Natural killer cell (primary cell): ENCODE measurements at regions not wholly inside any gene's neighbourhood (a gene's known extent, or its start where the extent isn't known, plus 50 kb on each side); places are given as distances from the start of the nearest gene placed in this dataset.

Source experiments
- ATAC-seq, 3 donors: fragments of 150-1000 bp in 2 of 3; fragments of 200-7000 bp in 1 of 3; cut with Tn5 transposase; 1 replicate in 1 of 3; 2 replicates in 2 of 3; pipeline ENCODE4 v1.10.0; 2021; ENCODE audit warnings: mild to moderate bottlenecking in 2 of 3, moderate library complexity in 2 of 3
- DNase-seq, 2 donors: peaks; one replicate each; pipeline versions ENCODE4 v3.0.0 to v3.0.0-alpha.2; 2013 to 2021; ENCODE audit warnings: mixed read lengths in 1 of 2
- H3K27ac ChIP-seq: one replicate; pipeline ENCODE4 v1.5.1; 2013; ENCODE audit warnings: mild to moderate bottlenecking, low read length
- H3K27me3 ChIP-seq: one replicate; pipeline ENCODE4 v1.6.1; 2013; ENCODE audit warnings: low read length; ENCODE audit not compliant: control insufficient read depth, insufficient read depth
- H3K36me3 ChIP-seq: one replicate; pipeline ENCODE4 v1.6.1; 2013; ENCODE audit warnings: low read length; ENCODE audit not compliant: control insufficient read depth, insufficient read depth
- H3K4me1 ChIP-seq: one replicate; pipeline ENCODE4 v1.6.1; 2013; ENCODE audit warnings: low read length; ENCODE audit not compliant: control insufficient read depth, insufficient read depth
- H3K4me3 ChIP-seq: one replicate; pipeline ENCODE4 v1.5.1; 2013; ENCODE audit warnings: low read length
- H3K9me3 ChIP-seq: one replicate; pipeline ENCODE4 v1.6.1; 2013; ENCODE audit warnings: low read length; ENCODE audit not compliant: control insufficient read depth, insufficient read depth
- H3K27ac Mint-ChIP-seq, 2 donors: one replicate each; pipeline ENCODE4 v1.8.0; 2022; ENCODE audit warnings: mild to moderate bottlenecking in 2 of 2, mixed read lengths in 2 of 2, moderate library complexity in 1 of 2
- H3K27me3 Mint-ChIP-seq, 2 donors: one replicate each; pipeline ENCODE4 v1.8.0; 2022; ENCODE audit warnings: low read depth in 2 of 2, mixed read lengths in 2 of 2
- H3K36me3 Mint-ChIP-seq: one replicate; pipeline ENCODE4 v1.8.0; 2022; ENCODE audit warnings: mixed read lengths
- H3K4me1 Mint-ChIP-seq, 2 donors: one replicate each; pipeline ENCODE4 v1.8.0; 2022; ENCODE audit warnings: mixed read lengths in 2 of 2
- H3K4me3 Mint-ChIP-seq: one replicate; pipeline ENCODE4 v1.8.0; 2022; ENCODE audit warnings: mild to moderate bottlenecking, moderate library complexity, mixed read lengths
- H3K9me3 Mint-ChIP-seq, 2 donors: one replicate each; pipeline ENCODE4 v1.8.0; 2022; ENCODE audit warnings: mixed read lengths in 2 of 2
- WGBS: methylation state at CpG from one replicate; pipeline ENCODE4 v1.1.7; 2013; ENCODE audit warnings: missing lambda C conversion rate; ENCODE audit not compliant: insufficient coverage; 5-methylcytosine and 5-hydroxymethylcytosine counted together
- intact Hi-C: fragments of 100-400 bp; cut with micrococcal nuclease; formaldehyde crosslinking; loops from one replicate; pipeline ENCODE4 v1.14.2; 2022
- TF ChIP-seq, protein P1 (sequence below): fragments of 200-600 bp; IDR thresholded peaks from one replicate; pipeline ENCODE4 v1.8.0; 2022; ENCODE audit warnings: antibody characterized with exemption

DNA sequence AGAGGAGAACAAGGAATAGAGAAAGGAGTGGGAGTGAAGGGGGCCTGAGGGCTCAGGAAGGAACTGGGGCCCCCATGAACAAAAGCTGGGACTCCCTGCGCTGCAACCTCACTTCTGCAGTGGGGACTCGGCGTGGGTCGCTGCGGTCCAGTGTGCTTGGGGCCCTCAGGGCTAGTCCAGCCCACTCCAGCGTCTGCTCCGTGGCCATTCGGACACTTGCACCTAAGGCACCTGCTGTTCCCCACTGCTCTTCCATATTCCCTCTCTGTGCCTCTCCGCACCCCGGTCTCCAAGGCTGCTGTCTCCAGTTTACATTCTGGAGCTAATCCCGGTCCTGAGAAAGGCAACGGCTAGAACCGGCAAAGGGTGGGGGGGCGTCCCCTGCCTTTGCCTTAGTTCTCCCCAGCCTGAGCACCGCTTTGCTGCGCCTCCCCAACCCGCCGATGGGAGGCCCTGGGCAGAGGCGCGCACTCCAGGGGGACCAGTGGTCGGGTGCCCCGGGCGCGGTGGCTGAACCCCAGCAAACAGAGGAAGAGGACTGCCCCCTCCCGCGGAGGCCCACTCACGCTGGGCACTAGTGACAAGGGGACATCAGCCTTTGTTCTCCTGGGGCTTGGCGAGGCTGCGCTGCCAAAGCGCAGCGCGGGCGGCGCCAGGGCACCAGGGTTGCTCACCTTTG, 327.7 kb upstream of the F9 start:
- Histone ChIP-seq H3K4me3 (no peak overlapping the region), H3K4me1 (peaks cover 6% of the 10 kb centered on the region), H3K36me3 (no peaks in the 10 kb centered on the region), H3K27me3 (peaks cover 6% of the 10 kb centered on the region), H3K27ac (no peak overlapping the region), H3K9me3 (no peaks in the 10 kb centered on the region)
- DNase-seq, result no peak
- Mint-ChIP-seq H3K4me3 (peak overlapping the region; percentile 37), H3K36me3 (no peaks in the 10 kb centered on the region), H3K4me1 (peaks cover 4 to 16% of the 10 kb centered on the region in 2 donors), H3K27me3 (peaks cover 24 to 58% of the 10 kb centered on the region in 2 donors), H3K9me3 (peaks cover 0 to 2% of the 10 kb centered on the region in 2 donors), H3K27ac (no peak overlapping the region)
- intact Hi-C loops, result no loop called here
- TF ChIP-seq, protein P1, sequence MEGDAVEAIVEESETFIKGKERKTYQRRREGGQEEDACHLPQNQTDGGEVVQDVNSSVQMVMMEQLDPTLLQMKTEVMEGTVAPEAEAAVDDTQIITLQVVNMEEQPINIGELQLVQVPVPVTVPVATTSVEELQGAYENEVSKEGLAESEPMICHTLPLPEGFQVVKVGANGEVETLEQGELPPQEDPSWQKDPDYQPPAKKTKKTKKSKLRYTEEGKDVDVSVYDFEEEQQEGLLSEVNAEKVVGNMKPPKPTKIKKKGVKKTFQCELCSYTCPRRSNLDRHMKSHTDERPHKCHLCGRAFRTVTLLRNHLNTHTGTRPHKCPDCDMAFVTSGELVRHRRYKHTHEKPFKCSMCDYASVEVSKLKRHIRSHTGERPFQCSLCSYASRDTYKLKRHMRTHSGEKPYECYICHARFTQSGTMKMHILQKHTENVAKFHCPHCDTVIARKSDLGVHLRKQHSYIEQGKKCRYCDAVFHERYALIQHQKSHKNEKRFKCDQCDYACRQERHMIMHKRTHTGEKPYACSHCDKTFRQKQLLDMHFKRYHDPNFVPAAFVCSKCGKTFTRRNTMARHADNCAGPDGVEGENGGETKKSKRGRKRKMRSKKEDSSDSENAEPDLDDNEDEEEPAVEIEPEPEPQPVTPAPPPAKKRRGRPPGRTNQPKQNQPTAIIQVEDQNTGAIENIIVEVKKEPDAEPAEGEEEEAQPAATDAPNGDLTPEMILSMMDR, result no peak
- WGBS, result 11% methylated on average over 34 of the region's 34 CpGs
- ATAC-seq, result no peak

DNA sequence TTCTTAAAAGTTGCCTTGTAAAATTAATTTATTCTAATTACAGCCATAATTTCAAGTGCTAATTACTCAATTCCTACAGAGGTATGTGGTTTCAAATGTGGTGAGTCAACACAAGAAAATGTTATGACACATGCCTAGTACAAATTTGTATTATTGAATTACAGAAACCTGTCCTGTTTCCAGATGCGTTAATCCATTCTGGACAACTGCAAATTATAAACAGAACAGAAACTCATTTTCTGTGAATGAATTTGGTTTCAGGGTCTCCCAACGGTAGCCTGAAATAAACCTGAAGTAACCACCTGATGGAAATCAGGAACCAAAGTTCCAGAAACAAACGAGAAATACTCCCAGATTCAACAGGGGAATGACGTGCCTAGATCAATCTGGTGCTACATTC, 328.6 kb upstream of the F9 start:
- peaks cover 3% of the 10 kb centered on the region for H3K27me3 ChIP-seq

DNA sequence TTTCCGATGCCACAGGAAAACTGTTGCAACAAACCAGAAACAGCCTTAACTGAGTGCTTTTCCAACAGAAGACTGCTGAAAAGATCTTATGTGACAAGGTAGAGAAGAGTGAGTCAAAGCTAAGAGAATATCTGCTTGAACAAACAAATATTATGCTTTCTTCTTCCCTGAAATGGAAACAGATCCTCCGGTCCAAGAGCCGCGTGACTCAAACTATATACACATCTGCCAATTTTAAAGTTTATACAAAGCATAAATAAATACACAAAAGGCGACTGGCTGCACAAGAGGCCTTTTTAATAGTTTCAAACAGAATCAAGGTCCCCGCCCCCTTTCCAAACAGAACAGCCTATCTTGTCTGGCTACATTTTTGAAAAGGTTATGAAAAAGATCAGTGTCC, 329.7 kb upstream of the F9 start:
- intact Hi-C loops, result no loop called here
- Mint-ChIP-seq H3K9me3 (peaks cover 0 to 2% of the 10 kb centered on the region in 2 donors), H3K27ac (no peak overlapping the region), H3K4me1 (peaks cover 4 to 15% of the 10 kb centered on the region in 2 donors), H3K4me3 (no peak overlapping the region), H3K27me3 (peaks cover 26 to 45% of the 10 kb centered on the region in 2 donors), H3K36me3 (no peaks in the 10 kb centered on the region)
- Histone ChIP-seq H3K4me3 (no peak overlapping the region), H3K4me1 (peaks cover 6% of the 10 kb centered on the region), H3K36me3 (no peaks in the 10 kb centered on the region), H3K9me3 (no peaks in the 10 kb centered on the region), H3K27ac (no peak overlapping the region), H3K27me3 (no peaks in the 10 kb centered on the region)
- TF ChIP-seq, protein P1, result no peak
- DNase-seq, result no peak
- WGBS, result 89% methylated on average over 4 of the region's 6 CpGs
- no peak for ATAC-seq

More for the DNA sequence above, 328.6 kb upstream of the F9 start:
- no peak overlapping the region for H3K4me3 ChIP-seq
- no peak overlapping the region for H3K27ac ChIP-seq
- H3K9me3 ChIP-seq, result no peaks in the 10 kb centered on the region
- H3K4me1 ChIP-seq, result peaks cover 6% of the 10 kb centered on the region
- Mint-ChIP-seq H3K36me3 (no peaks in the 10 kb centered on the region), H3K4me1 (peaks cover 4 to 16% of the 10 kb centered on the region in 2 donors), H3K4me3 (no peak overlapping the region), H3K27ac (no peak overlapping the region), H3K9me3 (peaks cover 0 to 2% of the 10 kb centered on the region in 2 donors), H3K27me3 (peaks cover 21 to 48% of the 10 kb centered on the region in 2 donors)
- TF ChIP-seq, protein P1, result no peak
- DNase-seq (no peak), ATAC-seq (no peak)
- intact Hi-C loops, result no loop called here
- H3K36me3 ChIP-seq, result no peaks in the 10 kb centered on the region
- WGBS, result 55% methylated on average over 4 of the region's 4 CpGs

DNA sequence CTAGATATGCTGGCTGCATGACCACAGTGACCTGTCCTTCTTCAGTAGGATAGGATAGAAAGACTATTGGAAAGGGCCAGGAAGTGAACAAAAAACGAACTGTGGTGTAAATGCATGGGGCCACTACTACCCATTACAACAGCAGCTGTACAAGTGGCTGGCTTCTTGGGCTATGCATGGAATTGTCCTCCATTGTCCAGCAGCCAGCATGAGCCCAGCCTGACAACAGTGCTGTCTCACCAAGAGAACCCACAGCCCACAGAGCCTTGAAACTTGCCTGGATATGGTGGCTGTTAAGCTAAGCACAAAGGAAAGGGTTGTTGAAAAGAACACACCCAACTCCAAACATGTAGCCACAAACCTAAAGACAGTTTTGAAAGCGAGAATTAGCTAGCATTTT, 330.2 kb upstream of the F9 start:
- ATAC-seq (no peak), DNase-seq (no peak)
- H3K27me3 Mint-ChIP-seq, result peaks cover 23 to 45% of the 10 kb centered on the region in 2 donors
- 62% methylated on average over 2 of the region's 2 CpGs for WGBS
- Histone ChIP-seq H3K4me1 (peaks cover 6% of the 10 kb centered on the region), H3K27ac (no peak overlapping the region), H3K9me3 (no peaks in the 10 kb centered on the region), H3K27me3 (no peaks in the 10 kb centered on the region), H3K4me3 (no peak overlapping the region), H3K36me3 (no peaks in the 10 kb centered on the region)
- no peaks in the 10 kb centered on the region for H3K9me3 Mint-ChIP-seq
- intact Hi-C loops, result no loop called here
- no peaks in the 10 kb centered on the region for H3K36me3 Mint-ChIP-seq
- no peak overlapping the region for H3K4me3 Mint-ChIP-seq
- TF ChIP-seq, protein P1, result no peak
- no peak overlapping the region for H3K27ac Mint-ChIP-seq
- H3K4me1 Mint-ChIP-seq, result peaks cover 4 to 10% of the 10 kb centered on the region in 2 donors
